Psoas muscle (tissue), 7 donors: ENCODE measurements at regions not wholly inside any gene's neighbourhood (a gene's known extent, or its start where the extent isn't known, plus 50 kb on each side); places are given as distances from the start of the nearest gene placed in this dataset.

Source experiments
- ATAC-seq, 4 donors: fragments of 200-7000 bp; cut with Tn5 transposase; one replicate each; pipeline ENCODE4 v1.9.1; 2020; ENCODE audit warnings: moderate library complexity in 3 of 4, mild to moderate bottlenecking in 2 of 4
- DNase-seq, 2 donors: peaks; one replicate each; pipeline ENCODE4 v3.0.0-alpha.2; 2020
- H3K27ac ChIP-seq: fragments of 200-600 bp; one replicate; pipeline ENCODE4 v1.8.0; 2022
- H3K27me3 ChIP-seq, 3 donors: fragments of 200-600 bp in 1 of 3; one replicate each; pipeline versions ENCODE4 v1.6.1 to v1.8.0; 2013 to 2022; ENCODE audit warnings: low read length in 2 of 3, mild to moderate bottlenecking in 2 of 3, moderate library complexity in 1 of 3; ENCODE audit not compliant: insufficient read depth in 3 of 3
- H3K36me3 ChIP-seq, 2 donors: fragments of 200-600 bp in 1 of 2; one replicate each; pipeline versions ENCODE4 v1.6.1 to v1.8.0; 2013 to 2022; ENCODE audit warnings: low read depth in 1 of 2, mild to moderate bottlenecking in 1 of 2, moderate library complexity in 1 of 2; ENCODE audit not compliant: insufficient read depth in 1 of 2
- H3K4me1 ChIP-seq: fragments of 200-600 bp; one replicate; pipeline ENCODE4 v1.8.0; 2022
- H3K4me3 ChIP-seq: fragments of 200-600 bp; one replicate; pipeline ENCODE4 v1.8.0; 2022; ENCODE audit warnings: mild to moderate bottlenecking
- H3K9me3 ChIP-seq: fragments of 200-600 bp; one replicate; pipeline ENCODE4 v1.8.0; 2022
- WGBS, 3 donors: extraction: QIAGEN DNeasy Blood & Tissue Kit; methylation state at CpG; one replicate each; pipeline versions ENCODE4 v1.1.6 to v1.1.7; 2013; 5-methylcytosine and 5-hydroxymethylcytosine counted together
- intact Hi-C, 2 donors: fragments of 100-400 bp; cut with DNase I; formaldehyde crosslinking; loops; one replicate each; pipeline versions ENCODE4 v1.11.0 to v1.14.2; 2022
- TF ChIP-seq, protein P1 (sequence below): fragments of 200-600 bp; IDR thresholded peaks from one replicate; pipeline ENCODE4 v1.8.0; 2022; ENCODE audit warnings: antibody characterized with exemption
- donor health status: healthy with polysubstance abuse.
- donor health status: DM: no; HTN: no; CAD: no; lungs with moderate emphysema.
- donor health status: Bipolar disorder and iron deficiency.
- donor health status: healthy.
- donor health status: DM: yes; HTN: yes; CAD: no.
- donor health status: DM: no; HTN: no; CAD: no.
- donor health status: DM: yes; HTN: yes; CAD: no.

- no peak for ATAC-seq
- H3K27ac ChIP-seq = no peak overlapping the region
- DNase-seq = no peak
- TF ChIP-seq, protein P1, sequence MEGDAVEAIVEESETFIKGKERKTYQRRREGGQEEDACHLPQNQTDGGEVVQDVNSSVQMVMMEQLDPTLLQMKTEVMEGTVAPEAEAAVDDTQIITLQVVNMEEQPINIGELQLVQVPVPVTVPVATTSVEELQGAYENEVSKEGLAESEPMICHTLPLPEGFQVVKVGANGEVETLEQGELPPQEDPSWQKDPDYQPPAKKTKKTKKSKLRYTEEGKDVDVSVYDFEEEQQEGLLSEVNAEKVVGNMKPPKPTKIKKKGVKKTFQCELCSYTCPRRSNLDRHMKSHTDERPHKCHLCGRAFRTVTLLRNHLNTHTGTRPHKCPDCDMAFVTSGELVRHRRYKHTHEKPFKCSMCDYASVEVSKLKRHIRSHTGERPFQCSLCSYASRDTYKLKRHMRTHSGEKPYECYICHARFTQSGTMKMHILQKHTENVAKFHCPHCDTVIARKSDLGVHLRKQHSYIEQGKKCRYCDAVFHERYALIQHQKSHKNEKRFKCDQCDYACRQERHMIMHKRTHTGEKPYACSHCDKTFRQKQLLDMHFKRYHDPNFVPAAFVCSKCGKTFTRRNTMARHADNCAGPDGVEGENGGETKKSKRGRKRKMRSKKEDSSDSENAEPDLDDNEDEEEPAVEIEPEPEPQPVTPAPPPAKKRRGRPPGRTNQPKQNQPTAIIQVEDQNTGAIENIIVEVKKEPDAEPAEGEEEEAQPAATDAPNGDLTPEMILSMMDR = no peak
- H3K36me3 ChIP-seq = no peaks in the 10 kb centered on the region
- H3K4me3 ChIP-seq = no peak overlapping the region
- H3K27me3 ChIP-seq = no peaks in the 10 kb centered on the region
- H3K9me3 ChIP-seq = no peaks in the 10 kb centered on the region
- H3K4me1 ChIP-seq = no peaks in the 10 kb centered on the region
- intact Hi-C loops = no loop called here
Measured at GRCh38 chr4:188958346-188958745, 819.1 kb downstream of the TRIML1 start.

DNA sequence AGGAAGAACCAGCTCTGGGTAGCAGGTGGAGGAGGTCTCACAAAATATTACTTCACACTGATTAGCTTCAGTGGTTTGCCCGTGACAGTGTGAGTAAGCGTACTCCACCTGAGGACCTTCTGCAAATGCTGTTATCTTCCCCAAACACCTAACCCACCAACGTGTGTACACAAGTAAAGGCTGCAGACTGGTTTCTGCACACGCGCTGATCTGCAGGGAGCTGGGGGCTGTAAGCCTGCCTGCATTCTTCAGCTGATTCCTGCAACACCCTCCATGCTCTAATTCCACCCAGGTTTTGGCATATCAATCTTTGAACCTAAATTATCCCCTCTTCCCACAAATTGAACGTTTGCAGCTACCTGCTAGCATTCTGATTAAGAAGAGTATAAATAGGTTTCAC, 820.2 kb downstream of the TRIML1 start:
- 57 to 69% (median 62%) methylated on average over 6 of the region's 6 CpGs for WGBS, 3 donors
- TF ChIP-seq, protein P1 = no peak
- DNase-seq = no peak
- no peaks in the 10 kb centered on the region for H3K36me3 ChIP-seq
- H3K9me3 ChIP-seq = no peaks in the 10 kb centered on the region
- intact Hi-C loops = no loop called here
- no peak overlapping the region for H3K27ac ChIP-seq
- H3K4me3 ChIP-seq = no peak overlapping the region
- H3K4me1 ChIP-seq = no peaks in the 10 kb centered on the region
- H3K27me3 ChIP-seq = no peaks in the 10 kb centered on the region
- ATAC-seq = no peak

DNA sequence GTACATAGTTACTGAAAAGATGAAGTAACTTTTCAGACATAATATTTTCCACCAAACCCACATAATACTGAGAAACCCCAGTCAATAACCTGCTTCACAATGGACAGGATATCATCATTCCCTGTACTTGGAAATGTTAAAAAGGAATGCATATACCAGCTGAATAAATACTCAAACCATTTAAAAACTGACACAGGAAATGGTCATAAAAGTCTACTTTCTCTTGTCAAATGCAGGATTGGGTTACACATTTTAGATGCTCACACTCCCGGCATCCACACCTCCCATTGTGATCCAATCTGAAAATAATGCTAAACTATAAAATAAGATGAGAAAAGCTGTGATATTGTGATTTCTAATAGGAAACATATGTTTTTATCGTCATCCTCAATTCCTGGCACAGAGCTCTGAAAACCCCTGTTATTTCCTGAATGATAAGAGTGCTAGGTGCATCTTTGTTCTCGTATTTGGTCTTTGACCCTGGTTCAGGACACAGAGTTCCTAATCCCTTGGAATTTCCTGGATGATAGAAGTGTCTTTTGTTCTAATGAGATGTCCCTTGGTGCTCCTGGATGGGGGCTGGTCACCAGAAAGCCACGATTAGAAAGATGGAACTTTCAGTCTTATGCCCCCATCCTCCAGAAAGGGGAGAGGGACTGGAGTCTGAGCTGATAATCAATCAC, 821.3 kb downstream of the TRIML1 start:
- H3K27me3 ChIP-seq = no peaks in the 10 kb centered on the region
- WGBS, 3 donors = 44 to 53% (median 47%) methylated on average over 4 of the region's 4 CpGs
- intact Hi-C loops = no loop called here
- TF ChIP-seq, protein P1 = no peak
- H3K36me3 ChIP-seq = no peaks in the 10 kb centered on the region
- no peak overlapping the region for H3K4me3 ChIP-seq
- ATAC-seq = no peak
- no peak for DNase-seq
- H3K27ac ChIP-seq = no peak overlapping the region
- H3K4me1 ChIP-seq = no peaks in the 10 kb centered on the region
- no peaks in the 10 kb centered on the region for H3K9me3 ChIP-seq

DNA sequence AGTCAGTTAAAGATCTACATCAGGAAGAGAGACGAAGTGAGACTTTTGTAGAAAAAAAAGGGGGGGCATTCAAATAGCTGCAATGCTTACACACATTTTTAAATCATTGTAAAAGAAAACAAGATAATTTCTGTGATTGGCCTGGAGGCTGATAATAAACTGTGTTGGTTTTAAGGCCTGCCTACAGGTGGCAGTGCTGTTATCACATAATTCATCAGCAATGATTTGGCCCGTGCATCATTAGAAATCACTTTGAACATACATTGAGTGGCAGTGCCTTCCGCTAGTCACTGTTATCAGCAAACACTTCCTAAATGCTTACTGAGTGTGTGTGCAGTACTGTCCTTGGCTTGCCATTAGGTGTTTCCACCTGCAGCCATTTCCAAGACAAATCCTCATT, 831.9 kb downstream of the TRIML1 start:
- WGBS, 3 donors = 24 to 30% (median 29%) methylated on average over 3 of the region's 3 CpGs
- intact Hi-C loops = no loop called here
- no peak overlapping the region for H3K27ac ChIP-seq
- H3K9me3 ChIP-seq = no peaks in the 10 kb centered on the region
- no peak overlapping the region for H3K4me3 ChIP-seq
- no peaks in the 10 kb centered on the region for H3K36me3 ChIP-seq
- H3K4me1 ChIP-seq = no peaks in the 10 kb centered on the region
- ATAC-seq = no peak
- H3K27me3 ChIP-seq = no peaks in the 10 kb centered on the region
- no peak for DNase-seq
- TF ChIP-seq, protein P1 = no peak

GRCh38 chr4:188975271-188975670, 836.0 kb downstream of the TRIML1 start:
- 94 to 97% (median 95%) methylated on average over 9 to 10 of the region's 10 CpGs for WGBS, 3 donors

More at GRCh38 chr4:188975271-188975670, 836.0 kb downstream of the TRIML1 start:
- H3K36me3 ChIP-seq = no peaks in the 10 kb centered on the region
- no peaks in the 10 kb centered on the region for H3K4me1 ChIP-seq
- DNase-seq (no peak), ATAC-seq (no peak)
- H3K4me3 ChIP-seq = no peak overlapping the region
- intact Hi-C loops = no loop called here
- H3K27me3 ChIP-seq = no peaks in the 10 kb centered on the region
- TF ChIP-seq, protein P1 = no peak
- H3K27ac ChIP-seq = no peak overlapping the region
- no peaks in the 10 kb centered on the region for H3K9me3 ChIP-seq
